Kasumi-1 (cell line): ENCODE measurements at regions not wholly inside any gene's neighbourhood (a gene's known extent, or its start where the extent isn't known, plus 50 kb on each side); places are given as distances from the start of the nearest gene placed in this dataset.

Source experiments
- DNase-seq, 2 experiments: peaks; one replicate each; lab custom pipeline; 2025; lab: John Stamatoyannopoulos, UW

DNA sequence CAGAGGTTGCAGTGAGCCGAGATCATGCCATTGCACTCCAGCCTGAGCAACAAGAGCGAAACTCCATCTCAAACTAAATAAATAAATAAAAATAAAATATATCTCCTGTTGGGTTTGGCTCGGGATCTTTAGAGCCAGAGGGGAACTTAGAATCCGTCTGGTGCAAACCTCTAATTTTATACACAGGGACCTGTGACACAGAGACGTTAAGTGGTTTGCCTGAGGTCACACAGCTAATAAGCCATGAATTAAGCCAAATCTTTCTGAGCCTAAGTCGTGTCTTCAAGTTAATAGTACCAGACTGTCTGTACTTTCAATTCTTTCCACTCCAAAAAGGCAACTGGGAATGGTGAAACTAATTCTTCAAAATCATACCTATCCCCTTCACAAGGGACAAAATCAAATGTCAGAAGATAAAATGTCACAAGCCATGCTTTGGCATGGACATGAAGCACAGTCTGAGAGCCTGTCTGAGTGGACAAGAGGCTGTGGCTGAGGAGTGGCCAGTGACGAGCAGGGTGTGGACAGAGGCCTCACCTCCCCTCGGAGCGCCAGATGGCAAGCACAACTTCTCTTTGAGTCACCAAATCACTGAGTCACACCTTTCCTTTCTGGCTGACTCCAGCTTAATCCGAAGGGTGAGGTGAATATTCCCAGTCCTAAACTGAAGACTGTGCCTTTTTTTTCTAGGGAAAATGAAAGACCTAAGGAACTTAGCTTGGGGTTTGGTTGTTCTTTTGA, 177.4 kb downstream of the TFAP2A start:
- no peak for DNase-seq

DNA sequence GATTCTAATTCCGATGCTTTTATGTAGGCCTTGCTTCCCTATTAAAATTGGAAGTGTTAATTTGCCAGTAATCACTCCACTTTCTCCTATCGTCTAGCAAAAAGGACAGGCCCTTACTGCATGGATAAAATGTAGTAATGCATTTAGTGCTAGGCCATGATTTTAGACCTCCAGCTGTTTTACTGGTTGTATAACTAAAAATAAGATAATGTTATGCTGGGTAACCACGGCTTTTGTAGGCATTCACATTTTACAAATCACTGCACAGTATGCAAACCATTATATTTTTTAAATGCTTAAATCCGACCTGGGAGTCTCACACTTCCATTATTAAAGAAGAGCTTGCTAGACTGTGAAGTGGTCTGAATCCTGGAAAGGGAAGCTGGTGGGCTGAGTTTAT, 179.5 kb downstream of the TFAP2A start:
- DNase-seq, result no peak

DNA sequence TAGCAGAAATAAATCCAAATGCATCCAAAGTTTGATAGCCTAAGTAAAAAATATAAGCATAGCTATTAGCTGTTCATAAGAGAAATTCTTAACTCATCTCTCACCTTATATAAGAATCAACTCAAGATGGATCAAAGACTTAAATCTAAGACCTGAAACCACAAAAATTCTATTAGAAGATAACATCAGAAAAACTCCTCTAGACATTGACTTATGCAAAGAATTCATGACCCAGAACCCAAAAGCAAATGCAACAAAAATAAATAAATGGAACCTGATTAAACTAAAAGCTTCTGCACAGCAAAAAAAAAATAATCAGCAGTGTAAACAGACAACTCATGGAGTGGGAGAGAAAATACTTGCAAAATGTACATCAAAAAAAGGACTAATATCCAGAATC, 184.3 kb downstream of the TFAP2A start:
- no peak for DNase-seq

DNA sequence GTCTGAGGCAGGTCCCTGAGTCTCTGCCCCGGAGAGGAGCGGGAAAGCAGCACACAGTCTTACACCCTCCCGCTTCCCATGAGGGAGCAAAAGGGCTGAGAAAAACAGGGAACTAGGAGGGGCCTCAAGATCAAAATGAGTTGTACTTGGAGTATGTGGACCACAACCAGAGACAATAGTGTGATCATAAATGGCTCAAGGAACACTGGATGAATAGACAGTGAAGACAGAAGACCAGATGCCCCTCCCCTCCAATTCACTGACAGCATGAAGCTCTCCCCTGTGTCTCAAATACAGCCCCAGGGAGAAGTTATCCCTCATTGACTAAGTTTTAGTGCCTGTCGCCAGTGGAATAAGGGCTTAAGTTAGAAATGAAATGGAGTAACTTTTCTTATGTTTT, 191.0 kb downstream of the TFAP2A start:
- no peak for DNase-seq

DNA sequence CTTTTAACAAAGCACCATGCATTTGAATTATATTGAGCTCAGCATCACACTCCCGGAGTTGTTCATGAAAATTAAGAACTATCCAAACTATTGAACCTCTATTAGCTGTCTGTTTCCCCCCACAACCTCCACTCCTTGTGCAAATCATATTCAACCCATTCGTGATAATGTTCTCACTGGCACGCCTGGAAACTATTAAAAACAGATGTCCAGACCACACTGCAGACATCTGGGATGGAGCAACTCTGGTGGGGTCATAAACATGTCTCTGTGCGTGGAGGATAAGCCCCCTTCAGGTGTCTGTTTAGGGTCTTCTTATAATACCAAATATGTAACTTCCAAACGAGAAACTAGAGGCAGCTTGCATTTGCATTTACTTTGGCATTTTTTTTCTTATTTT, 193.7 kb downstream of the TFAP2A start:
- DNase-seq, result no peak

DNA sequence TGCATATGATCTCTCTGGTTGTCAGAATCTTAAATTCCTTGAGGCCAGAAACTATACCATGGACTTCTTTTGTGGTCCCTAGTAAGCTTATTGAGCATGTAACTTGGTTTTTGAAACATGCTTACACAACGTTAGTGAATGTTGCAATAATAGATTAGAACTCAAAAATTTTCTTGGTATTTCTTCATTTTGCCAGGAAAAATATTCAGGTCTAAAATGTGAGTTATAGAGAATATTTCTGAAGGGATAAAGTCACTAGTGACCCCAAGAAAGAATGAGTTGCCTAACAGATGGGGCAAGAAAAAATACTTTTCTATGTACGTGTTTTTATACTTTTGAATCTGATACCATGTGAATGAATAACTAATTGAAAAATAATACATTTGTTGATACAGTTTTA, 195.4 kb downstream of the TFAP2A start:
- no peak for DNase-seq

DNA sequence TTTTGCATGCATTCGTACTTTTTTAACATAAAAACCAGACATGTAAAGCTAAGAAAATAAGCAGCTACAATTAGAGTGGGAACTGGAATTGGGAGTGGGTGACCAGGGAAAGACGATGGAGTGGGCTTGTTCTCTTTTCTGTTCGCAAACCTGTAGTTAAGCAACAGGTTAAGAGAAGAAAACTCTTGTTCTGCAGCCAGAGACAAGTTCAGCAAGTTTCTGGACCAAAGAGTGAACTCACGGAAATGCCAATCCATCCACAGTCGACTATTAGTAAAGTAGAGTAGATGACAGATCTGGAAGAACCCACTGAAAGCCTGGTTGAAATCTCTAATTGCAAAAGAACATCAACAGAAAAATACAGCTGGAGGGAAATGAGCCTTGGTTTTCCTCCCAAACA, 197.8 kb downstream of the TFAP2A start:
- no peak for DNase-seq

DNA sequence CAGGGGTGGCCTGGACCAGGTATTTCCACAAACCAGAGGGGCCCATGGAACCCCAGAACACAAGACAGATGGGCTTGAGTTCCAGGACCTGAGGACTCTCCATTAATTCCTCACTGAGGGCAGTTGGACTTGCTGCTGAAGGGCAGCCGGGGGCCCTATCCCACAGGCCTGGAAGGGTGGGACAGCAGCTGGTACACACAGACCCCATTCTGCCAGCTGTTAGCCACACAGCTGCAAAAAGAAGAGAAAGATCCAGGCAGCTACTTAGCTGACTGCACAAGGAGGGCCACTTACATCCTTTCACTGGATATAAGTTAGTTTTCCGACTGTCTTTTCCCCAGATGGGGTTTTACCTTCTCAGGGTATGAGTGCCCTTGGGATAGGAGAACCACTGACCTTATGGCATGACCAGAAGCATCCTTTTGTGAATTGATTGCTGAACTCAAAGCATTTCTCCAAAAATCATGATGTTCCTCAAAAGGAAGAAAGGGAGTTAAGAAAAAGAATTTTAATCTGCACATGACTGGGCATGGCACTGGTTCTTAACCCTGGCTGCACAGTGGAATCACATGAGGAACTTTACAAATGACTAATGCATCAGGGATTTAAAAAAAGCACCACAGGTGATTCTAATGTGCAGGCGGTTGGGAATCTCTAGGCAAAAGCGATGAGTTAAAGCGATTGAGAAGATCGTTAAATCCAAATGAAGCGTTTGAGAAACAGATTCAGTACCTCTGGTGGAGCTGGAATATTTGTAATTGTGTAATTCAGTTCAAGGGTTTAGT, 199.4 kb downstream of the TFAP2A start:
- DNase-seq, result no peak

DNA sequence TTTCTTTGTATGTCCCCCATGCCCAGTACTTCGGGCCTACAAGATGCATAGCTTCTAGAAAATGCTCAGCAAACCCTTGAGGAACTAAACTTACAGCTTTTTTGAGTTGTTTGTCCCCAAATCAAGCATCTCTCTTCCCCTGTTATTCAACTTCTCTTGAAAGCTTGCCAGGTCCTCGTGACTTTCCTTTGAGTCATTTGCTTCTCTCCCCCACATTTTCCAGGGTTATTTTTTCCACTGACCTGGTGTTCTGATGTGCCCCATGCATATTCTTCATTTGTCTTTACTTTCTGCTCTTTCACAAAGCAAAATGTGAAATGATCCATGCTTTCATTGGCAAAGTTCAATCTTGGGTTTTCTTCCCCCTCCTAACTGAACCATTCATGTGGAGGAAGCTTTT, 204.8 kb downstream of the TFAP2A start:
- DNase-seq, result peak in 1 of 2 experiments; percentile 4

DNA sequence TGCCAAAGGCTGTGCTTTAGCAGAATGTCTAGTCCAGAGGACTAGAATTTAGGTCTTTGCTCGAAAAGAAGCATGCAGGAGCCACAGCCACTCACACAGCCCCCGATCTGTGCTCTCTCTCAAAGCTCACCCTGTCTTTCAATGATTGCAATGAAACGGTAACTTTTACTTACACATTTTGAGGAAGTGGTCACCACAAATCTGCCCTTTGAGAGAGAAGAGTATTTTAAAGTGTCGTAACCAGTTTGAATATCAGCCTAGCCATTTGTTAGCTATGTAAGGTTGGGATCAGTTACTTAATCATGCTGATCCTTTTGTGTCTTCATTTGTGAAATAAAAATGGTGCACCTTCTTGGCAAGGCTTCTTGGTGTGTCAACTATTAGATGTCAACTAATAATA, 209.0 kb downstream of the TFAP2A start:
- DNase-seq, result peak; percentile 96 to 97

DNA sequence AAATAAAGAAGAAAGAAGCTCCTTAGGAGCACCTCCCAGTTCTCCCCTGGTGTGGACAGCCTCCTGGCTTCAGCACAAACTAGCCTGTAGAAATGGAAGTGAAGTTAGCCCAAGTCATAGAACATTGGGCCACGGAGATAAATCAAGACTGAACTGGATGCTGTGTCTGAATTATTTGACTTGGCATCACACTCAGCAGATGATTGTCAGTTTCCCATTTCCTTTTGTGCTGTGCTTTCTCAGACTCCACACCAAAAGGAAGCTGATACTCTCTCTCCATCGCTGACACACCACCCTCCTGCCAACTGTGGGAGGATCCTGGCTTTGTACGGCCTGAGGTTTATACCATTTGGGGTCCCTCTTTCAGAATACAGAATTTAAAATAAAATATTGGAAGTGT, 209.8 kb downstream of the TFAP2A start:
- peak; percentile 26 for DNase-seq

DNA sequence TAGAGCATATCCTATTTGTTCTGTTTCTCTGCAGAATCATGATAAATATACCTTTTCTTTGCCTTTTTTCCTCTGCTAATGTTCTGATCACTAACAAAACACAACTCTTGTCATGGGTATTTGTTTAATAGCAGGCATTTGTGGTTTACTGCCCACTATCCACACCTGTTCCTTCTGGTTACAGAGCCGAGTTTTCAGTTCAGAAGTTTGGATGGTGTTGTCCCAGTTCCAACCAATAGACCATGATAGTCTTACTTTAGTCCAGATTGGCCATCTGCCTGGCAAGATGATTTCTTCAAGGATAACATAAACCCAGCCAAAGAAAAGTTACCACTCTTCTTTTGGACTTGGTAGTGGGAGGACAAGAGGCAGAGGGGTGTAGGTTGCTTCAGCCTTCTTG, 211.2 kb downstream of the TFAP2A start:
- DNase-seq, result no peak

DNA sequence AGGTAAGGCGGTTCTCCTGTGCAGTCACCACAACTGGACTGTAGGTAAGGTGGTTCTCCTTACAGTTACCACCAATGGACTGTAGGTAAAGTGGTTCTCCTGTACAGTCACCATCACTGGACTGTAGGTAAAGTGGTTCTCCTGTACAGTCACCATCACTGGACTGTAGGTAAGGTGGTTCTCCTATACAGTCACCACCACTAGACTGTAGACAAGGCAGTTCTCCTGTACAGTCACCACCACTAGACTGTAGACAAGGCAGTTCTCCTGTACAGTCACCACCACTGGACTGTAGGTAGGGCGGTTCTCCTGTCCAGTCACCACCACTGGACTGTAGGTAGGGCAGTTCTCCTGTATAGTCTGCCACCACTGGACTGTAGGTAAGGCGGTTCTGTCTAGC, 212.3 kb downstream of the TFAP2A start:
- DNase-seq, result no peak

DNA sequence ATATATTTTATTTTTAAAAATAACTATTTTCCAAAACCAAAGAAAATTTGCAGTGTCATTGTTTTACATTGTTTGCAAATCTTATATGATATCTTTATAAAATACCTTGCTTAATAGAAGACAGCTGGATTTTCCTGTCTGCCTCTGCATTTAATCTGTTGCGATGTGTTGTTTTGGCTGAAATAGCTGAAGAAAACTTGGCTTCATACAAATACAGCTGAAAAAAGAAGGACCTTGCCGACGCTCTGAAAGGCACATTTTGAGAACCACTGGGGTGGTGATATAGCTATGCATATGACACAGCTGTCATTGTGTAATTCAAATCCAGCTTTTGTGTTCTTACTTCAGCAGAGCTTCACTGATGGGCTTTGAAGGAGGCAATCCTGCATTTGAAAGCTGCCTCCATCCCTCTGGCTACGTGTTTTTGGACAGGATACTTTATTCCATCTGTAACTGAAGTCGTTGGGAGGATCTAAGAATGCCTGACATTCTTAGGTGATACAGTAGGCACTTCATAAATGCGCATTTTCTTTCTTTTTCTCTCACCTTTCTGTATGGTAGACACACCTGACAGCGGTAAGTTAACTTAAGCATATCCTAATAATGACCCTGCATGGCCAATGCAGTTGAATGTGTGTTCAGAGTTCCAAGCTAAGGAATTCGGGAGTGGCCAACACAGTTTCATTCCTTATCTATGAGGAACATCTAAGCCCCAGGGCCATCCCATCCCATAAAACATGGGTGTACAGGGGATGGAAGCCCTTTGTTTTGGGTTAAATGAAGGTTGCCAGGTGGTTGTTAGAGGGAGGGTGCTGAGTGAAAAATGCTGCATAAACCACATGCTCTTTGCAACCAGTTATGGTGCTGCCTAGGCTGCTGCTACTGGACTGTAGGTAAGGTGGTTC, 213.0 kb downstream of the TFAP2A start:
- DNase-seq, result no peak

DNA sequence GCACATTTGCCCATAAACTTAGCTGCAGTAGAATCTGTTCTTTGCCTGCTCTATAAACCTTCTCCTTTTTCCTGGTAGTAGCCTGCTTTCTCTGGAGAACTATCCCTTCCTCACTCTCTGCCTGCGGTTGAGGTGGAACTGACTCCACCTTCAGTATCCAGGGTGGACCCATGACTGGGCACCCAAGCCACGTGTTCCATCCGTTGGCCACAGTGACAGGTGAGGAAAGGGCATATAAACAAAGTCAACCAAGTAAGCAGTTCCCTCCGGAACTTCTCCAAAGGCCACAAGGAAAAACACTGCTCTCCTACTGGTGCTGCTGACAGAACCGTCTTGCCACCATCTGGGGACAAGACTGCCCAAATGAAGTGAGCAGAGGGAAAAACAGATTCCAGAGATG, 218.8 kb downstream of the TFAP2A start:
- no peak for DNase-seq

DNA sequence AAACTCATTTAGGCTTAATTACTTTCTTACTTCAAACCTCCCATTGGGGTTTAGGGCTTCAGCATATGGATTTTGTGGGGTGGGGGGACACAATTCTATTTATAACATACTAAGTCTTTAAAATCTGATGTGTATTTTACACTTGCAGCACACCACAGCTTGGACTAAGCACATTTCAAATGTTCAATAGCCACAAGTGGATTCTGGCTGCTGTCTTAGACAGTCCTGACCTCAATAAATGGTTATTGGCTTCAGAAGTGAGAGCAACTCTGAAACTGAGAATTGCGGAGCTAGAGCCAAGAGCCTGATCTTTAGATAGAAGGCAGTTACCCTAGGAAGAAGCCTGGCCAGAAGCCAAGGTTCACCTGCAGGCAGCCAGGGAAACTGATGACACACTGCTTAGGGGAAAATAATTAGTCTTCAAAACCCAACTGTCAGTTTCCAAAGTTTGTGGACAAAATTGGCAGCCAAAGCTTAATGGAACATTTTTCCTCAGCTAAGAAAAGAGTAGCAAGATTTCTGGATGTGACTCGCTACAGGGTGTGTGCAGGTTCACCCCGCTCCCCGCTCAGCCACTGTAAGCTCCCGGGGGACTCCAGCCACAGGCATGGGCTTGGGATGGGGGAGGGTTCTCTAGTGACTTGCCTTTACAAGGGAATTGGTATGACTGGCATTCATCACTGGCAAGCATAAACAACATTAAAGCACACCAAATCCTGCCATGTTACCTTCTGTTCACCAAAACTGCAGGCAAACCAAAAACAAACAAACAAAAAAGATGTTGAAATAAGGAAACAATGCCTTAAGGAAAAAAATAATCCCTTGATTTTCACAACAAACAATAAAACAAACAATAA, 219.8 kb downstream of the TFAP2A start:
- DNase-seq, result no peak

DNA sequence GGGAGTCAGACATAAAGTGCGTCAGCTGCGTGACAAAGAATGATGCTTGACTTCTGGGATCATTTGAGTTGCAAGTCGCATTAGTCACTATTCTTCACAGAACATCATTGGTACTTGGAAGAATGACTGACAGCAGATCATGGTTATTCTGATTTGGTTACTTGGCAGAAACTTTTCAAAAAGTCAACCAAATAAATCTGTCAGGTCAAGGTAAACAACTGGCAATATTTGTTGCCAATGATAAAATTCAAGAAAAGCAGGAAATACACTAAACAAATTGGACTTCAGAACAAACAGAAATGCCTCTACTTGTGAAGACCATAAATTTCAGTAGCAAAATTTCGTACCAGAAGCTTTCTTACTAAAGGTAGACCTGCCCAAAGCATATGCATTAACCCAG, 221.6 kb downstream of the TFAP2A start:
- no peak for DNase-seq

DNA sequence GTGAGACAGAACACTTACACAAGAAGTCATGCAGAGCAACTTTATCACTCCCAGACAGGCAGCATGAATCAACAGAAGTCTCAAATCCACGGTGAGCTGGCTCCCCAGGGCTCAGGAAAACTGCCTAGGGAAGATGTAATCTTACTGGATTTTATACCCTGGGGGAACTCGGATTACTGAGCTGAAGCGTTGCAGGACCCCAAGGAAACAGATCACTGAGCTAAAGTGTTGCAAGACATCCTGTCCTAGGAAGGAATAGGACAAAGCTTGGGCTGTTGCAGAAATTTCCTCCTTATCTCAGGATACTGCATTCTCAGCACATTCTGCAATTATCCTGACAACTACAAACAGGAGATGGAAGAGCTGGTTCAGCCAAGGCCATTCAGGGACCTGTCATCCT, 224.8 kb downstream of the TFAP2A start:
- no peak for DNase-seq

DNA sequence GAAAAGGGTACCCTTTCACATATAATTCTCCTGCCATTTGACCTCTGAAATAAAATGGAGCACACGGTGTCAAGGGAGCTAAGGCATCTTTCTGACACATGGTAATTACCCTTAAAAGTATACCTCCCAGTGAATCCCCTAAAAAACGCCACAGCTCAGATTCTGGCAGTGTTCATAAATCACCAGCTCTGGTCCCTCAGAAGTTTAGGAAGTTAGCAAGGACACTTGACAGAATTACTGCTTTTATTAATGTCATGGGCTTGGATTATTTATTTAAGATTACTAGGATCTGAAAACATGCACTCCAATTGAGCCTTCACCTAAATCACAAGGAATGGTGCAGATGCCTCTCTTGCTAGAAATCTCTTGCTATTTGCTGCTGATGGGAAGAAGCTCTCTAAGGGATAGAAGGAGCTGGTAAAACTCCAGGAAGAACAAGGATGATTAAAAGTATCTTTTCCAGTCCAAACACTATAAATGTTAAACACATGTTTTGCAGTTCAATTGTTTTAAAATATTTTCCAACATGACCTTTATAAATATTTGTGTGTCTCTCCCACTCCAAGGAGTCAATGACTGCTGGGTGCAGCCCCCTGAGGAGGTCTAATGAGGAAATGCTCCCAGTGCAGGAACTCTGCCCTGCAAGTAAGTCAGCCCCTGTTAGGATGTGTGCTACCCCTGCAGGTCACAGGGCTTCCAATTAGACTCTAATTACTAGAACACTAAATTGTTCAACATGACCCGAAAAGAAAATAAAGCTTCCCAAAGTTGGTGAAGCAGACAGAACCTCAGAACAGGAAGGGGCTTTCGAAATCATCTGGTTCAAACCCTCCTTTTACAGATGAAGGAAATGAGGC, 230.3 kb downstream of the TFAP2A start:
- DNase-seq, result peak in 1 of 2 experiments; percentile 9
